IMR-90 (cell line): ENCODE measurements at regions not wholly inside any gene's neighbourhood (a gene's known extent, or its start where the extent isn't known, plus 50 kb on each side); places are given as distances from the start of the nearest gene placed in this dataset.

ENCODE experiments used
- ATAC-seq: fragments of 200-7000 bp; cut with Tn5 transposase; 2 replicates; pipeline ENCODE4 v1.9.1; 2020; ENCODE audit warnings: low read depth, mild to moderate bottlenecking, moderate library complexity
- BruUV-seq: library from RNA; stranded (reverse); fragments of 400-500 nt; replicated peaks from 2 replicates; lab custom pipeline; 2021; lab: Mats Ljungman, UMichigan
- CTCF ChIA-PET: fragments of 300-600 bp; formaldehyde crosslinking; extraction: SDS; loops from one replicate; lab custom pipeline; 2021; ENCODE audit warnings: antibody characterized with exemption; lab: Yijun Ruan, JAX
- POLR2A ChIA-PET: fragments of 300-600 bp; sonication (Branson Sonifier 250); formaldehyde crosslinking; loops from one replicate; lab custom pipeline; 2022; ENCODE audit warnings: antibody characterized with exemption; ENCODE audit not compliant: unreplicated experiment; lab: Charles Lee
- DNase-seq: peaks from one replicate; pipeline ENCODE4 v3.0.0; 2013
- H2AFZ ChIP-seq: replicated peaks from 2 replicates; pipeline ENCODE3; 2013; ENCODE audit warnings: low read length, mild to moderate bottlenecking; ENCODE audit not compliant: poor library complexity
- H2AK5ac ChIP-seq: 2 replicates; pipeline ENCODE4 v1.6.1; 2013; ENCODE audit warnings: low read depth, low read length, inconsistent platforms
- H2AK9ac ChIP-seq: replicated peaks from 2 replicates; pipeline ENCODE3; 2013; ENCODE audit warnings: mild to moderate bottlenecking, low read depth, low read length, moderate library complexity; ENCODE audit not compliant: poor library complexity
- H2BK120ac ChIP-seq: 2 replicates; pipeline ENCODE4 v1.6.1; 2013; ENCODE audit warnings: low read depth, low read length, inconsistent platforms
- H2BK15ac ChIP-seq: 3 replicates; pipeline ENCODE4 v1.6.1; 2013; ENCODE audit warnings: low read depth, low read length, inconsistent platforms
- H2BK20ac ChIP-seq: 2 replicates; pipeline ENCODE4 v1.6.1; 2013; ENCODE audit warnings: low read depth, mild to moderate bottlenecking, inconsistent platforms, low read length, moderate library complexity
- H2BK5ac ChIP-seq: 2 replicates; pipeline ENCODE4 v1.6.1; 2013; ENCODE audit warnings: mild to moderate bottlenecking, low read depth, low read length, inconsistent platforms; ENCODE audit not compliant: poor library complexity, severe bottlenecking
- H3K14ac ChIP-seq: replicated peaks from 2 replicates; pipeline ENCODE4 v1.6.1; 2013; ENCODE audit warnings: low read depth, low read length, inconsistent platforms
- H3K18ac ChIP-seq: 2 replicates; pipeline ENCODE4 v1.6.1; 2013; ENCODE audit warnings: low read depth, low read length, control low read depth
- H3K23ac ChIP-seq: 2 replicates; pipeline ENCODE4 v1.6.1; 2013; ENCODE audit warnings: low read depth, low read length, inconsistent platforms
- H3K27ac ChIP-seq: 2 replicates; pipeline ENCODE4 v1.5.1; 2013; ENCODE audit warnings: mild to moderate bottlenecking, control low read depth, low read length; ENCODE audit not compliant: insufficient read depth
- H3K27me3 ChIP-seq: 2 replicates; pipeline ENCODE4 v1.6.1; 2013; ENCODE audit warnings: low read length; ENCODE audit not compliant: control insufficient read depth, insufficient read depth
- H3K36me3 ChIP-seq: 2 replicates; pipeline ENCODE4 v1.6.1; 2013; ENCODE audit warnings: low read length, mixed read lengths; ENCODE audit not compliant: control insufficient read depth, insufficient read depth
- H3K4ac ChIP-seq: 2 replicates; pipeline ENCODE4 v1.6.1; 2013; ENCODE audit warnings: low read depth, low read length, inconsistent platforms
- H3K4me1 ChIP-seq: 2 replicates; pipeline ENCODE4 v1.6.1; 2013; ENCODE audit warnings: low read length, mixed read lengths; ENCODE audit not compliant: control insufficient read depth, insufficient read depth
- H3K4me2 ChIP-seq: 2 replicates; pipeline ENCODE4 v1.6.1; 2013; ENCODE audit warnings: low read depth, mild to moderate bottlenecking, control low read depth, low read length, moderate library complexity
- H3K4me3 ChIP-seq: 2 replicates; pipeline ENCODE4 v1.5.1; 2013; ENCODE audit warnings: low read depth, mild to moderate bottlenecking, control low read depth, low read length, moderate library complexity; ENCODE audit not compliant: insufficient read depth
- H3K56ac ChIP-seq: 2 replicates; pipeline ENCODE4 v1.6.1; 2013; ENCODE audit warnings: low read length, inconsistent platforms; ENCODE audit not compliant: insufficient read depth; ENCODE audit errors: extremely low read depth
- H3K79me1 ChIP-seq, 2 experiments: 2 replicates each; pipeline ENCODE4 v1.6.1; 2013; ENCODE audit warnings: low read length in 2 of 2, inconsistent platforms in 1 of 2, low read depth in 1 of 2
- H3K9ac ChIP-seq: 2 replicates; pipeline ENCODE4 v1.6.1; 2013; ENCODE audit warnings: low read depth, low read length, control low read depth
- H3K9me1 ChIP-seq: 2 replicates; pipeline ENCODE4 v1.6.1; 2013; ENCODE audit warnings: low read length, inconsistent platforms; ENCODE audit not compliant: insufficient read depth
- H3K9me3 ChIP-seq: 2 replicates; pipeline ENCODE4 v1.6.1; 2013; ENCODE audit warnings: low read length; ENCODE audit not compliant: control insufficient read depth, insufficient read depth
- H4K20me1 ChIP-seq: 2 replicates; pipeline ENCODE4 v1.6.1; 2013; ENCODE audit warnings: low read length, inconsistent platforms; ENCODE audit not compliant: insufficient read depth
- H4K5ac ChIP-seq: 2 replicates; pipeline ENCODE4 v1.6.1; 2013; ENCODE audit warnings: mild to moderate bottlenecking, low read depth, low read length, control low read depth
- H4K8ac ChIP-seq, 2 experiments: 2 replicates each; pipeline ENCODE4 v1.6.1; 2013; ENCODE audit warnings: low read depth in 2 of 2, low read length in 2 of 2, control low read depth in 1 of 2, inconsistent platforms in 1 of 2
- H4K91ac ChIP-seq: 2 replicates; pipeline ENCODE4 v1.6.1; 2013; ENCODE audit warnings: low read depth, low read length, inconsistent platforms; ENCODE audit not compliant: insufficient read depth
- BHLHE40 ChIP-seq: fragments of 150-350 bp; IDR thresholded peaks from 2 replicates; pipeline ENCODE4 v1.6.1; 2016; ENCODE audit warnings: mild to moderate bottlenecking, low read depth, low read length
- CEBPB ChIP-seq: IDR thresholded peaks from 2 replicates; pipeline ENCODE4 v1.6.1; 2012; ENCODE audit warnings: low read depth, low read length, improper control_type of control experiment
- CHD1 ChIP-seq: IDR thresholded peaks from 2 replicates; pipeline ENCODE4 v1.6.1; 2012; ENCODE audit warnings: low read depth, low read length, improper control_type of control experiment
- FOS ChIP-seq: fragments of 150-350 bp; IDR thresholded peaks from 2 replicates; pipeline ENCODE4 v1.6.1; 2016; ENCODE audit warnings: low read depth, low read length
- MAFK ChIP-seq: IDR thresholded peaks from 2 replicates; pipeline ENCODE4 v1.6.1; 2012; ENCODE audit warnings: low read depth, low read length, improper control_type of control experiment
- MAZ ChIP-seq: IDR thresholded peaks from 2 replicates; pipeline ENCODE4 v1.6.1; 2012; ENCODE audit warnings: low read depth, mild to moderate bottlenecking, low read length, improper control_type of control experiment, moderate library complexity, borderline replicate concordance
- MXI1 ChIP-seq: IDR thresholded peaks from 2 replicates; pipeline ENCODE4 v1.6.1; 2012; ENCODE audit warnings: low read depth, mild to moderate bottlenecking, low read length, moderate library complexity, borderline replicate concordance
- NFE2L2 ChIP-seq: fragments of 150-350 bp; IDR thresholded peaks from 2 replicates; pipeline ENCODE4 v1.6.1; 2016; ENCODE audit warnings: low read depth, mild to moderate bottlenecking, low read length
- POLR2A ChIP-seq: IDR thresholded peaks from 2 replicates; pipeline ENCODE4 v1.6.1; 2012; ENCODE audit warnings: mild to moderate bottlenecking, low read depth, low read length
- RAD21 ChIP-seq: IDR thresholded peaks from 2 replicates; pipeline ENCODE4 v1.6.1; 2012; ENCODE audit warnings: low read length, improper control_type of control experiment
- RCOR1 ChIP-seq: IDR thresholded peaks from 2 replicates; pipeline ENCODE4 v1.6.1; 2012; ENCODE audit warnings: mild to moderate bottlenecking, low read length, improper control_type of control experiment; ENCODE audit not compliant: insufficient replicate concordance
- RFX5 ChIP-seq: IDR thresholded peaks from 2 replicates; pipeline ENCODE4 v1.8.0; 2012; ENCODE audit warnings: low read depth, mild to moderate bottlenecking, low read length, moderate library complexity
- SMC3 ChIP-seq: fragments of 150-350 bp; IDR thresholded peaks from 2 replicates; pipeline ENCODE4 v1.6.1; 2016; ENCODE audit warnings: low read depth, mild to moderate bottlenecking, antibody characterized with exemption, low read length, moderate library complexity
- WGBS, 2 experiments: methylation state at CpG; one replicate each; pipeline versions ENCODE4 v1.1.5 to v1.1.7; 2013; ENCODE audit warnings: missing lambda C conversion rate in 2 of 2; ENCODE audit not compliant: insufficient read length in 1 of 2; ENCODE audit errors: extremely low coverage in 2 of 2; 5-methylcytosine and 5-hydroxymethylcytosine counted together
- dilution Hi-C: fragments of 300-500 bp; cut with HindIII; formaldehyde crosslinking; loops from one replicate; pipeline ENCODE4 v1.14.3; 2018; ENCODE audit warnings: low sequenced_read_pairs; ENCODE audit not compliant: unreplicated experiment
- in situ Hi-C: fragments of 300-500 bp; cut with MboI; formaldehyde crosslinking; loops from 3 replicates; pipeline ENCODE4 v1.14.3; 2019; ENCODE audit warnings: low sequenced_read_pairs, inconsistent platforms, mixed read lengths
- intact Hi-C: fragments of 100-400 bp; cut with micrococcal nuclease; formaldehyde crosslinking; loops from 2 replicates; pipeline ENCODE4 v1.10.0; 2022
- TF ChIP-seq, protein P1 (sequence below): fragments of 150-350 bp; IDR thresholded peaks from 2 replicates; pipeline ENCODE4 v1.6.1; 2017; ENCODE audit warnings: mild to moderate bottlenecking, antibody characterized with exemption, low read length, low read depth
- TF ChIP-seq, protein P2 (sequence below): conservative IDR thresholded peaks from 2 replicates; pipeline ENCODE4 v1.5.1; 2012; ENCODE audit warnings: mild to moderate bottlenecking, low read depth, low read length, improper control_type of control experiment
- TF ChIP-seq, protein P3 (sequence below): fragments of 150-350 bp; IDR thresholded peaks from 2 replicates; pipeline ENCODE4 v1.6.1; 2016; ENCODE audit warnings: low read depth, mild to moderate bottlenecking, low read length, moderate library complexity, borderline replicate concordance

DNA sequence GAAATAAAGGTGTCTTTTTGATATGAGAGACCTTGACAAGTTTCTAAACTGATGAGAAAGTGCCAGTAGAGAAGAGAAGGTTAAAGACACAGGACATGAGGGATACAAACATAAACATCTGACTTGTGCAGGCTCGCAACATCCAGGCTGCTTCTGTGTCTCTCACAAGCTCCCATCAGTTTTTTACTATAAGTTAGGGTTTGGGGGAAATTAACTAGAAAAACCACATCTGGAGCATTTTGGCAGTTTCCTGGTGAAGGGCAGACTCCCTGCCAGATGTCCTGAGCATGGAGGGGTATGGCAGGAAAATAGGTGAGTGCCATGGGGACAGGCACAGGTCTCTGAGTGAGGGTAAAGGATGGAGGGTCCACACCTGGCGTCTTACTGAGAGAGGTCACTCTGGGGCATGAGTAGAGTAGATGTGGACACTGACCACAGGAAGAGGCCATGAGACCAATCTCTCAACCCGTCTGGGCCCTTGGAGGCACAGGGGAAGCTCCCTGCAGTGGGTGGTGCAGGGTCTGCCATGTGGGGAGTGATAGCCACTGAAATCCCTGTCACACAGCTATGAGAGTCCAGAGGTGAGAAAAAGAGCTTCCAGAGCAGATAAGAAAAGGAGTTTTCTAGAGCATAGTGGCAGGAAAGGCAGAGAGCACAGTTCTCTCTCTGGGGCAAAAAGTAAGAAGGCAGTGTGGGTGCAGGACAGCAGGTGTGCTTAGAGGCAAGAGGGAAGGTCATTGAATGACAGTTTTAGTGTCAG is 193.3 kb upstream of the SYNDIG1 start:
- Histone ChIP-seq H3K4me1 (no peaks in the 10 kb centered on the region), H3K27me3 (no peaks in the 10 kb centered on the region), H3K18ac (no peak overlapping the region), H4K20me1 (no peaks in the 10 kb centered on the region), H2BK20ac (no peak overlapping the region), H2AK5ac (no peak overlapping the region), H2BK15ac (no peak overlapping the region), H3K4me2 (no peak overlapping the region), H4K5ac (no peak overlapping the region), H2BK5ac (no peak overlapping the region), H3K4ac (no peak overlapping the region), H3K36me3 (no peaks in the 10 kb centered on the region), H2AK9ac (no peak overlapping the region), H3K23ac (no peak overlapping the region), H3K4me3 (no peak overlapping the region), H4K8ac (no peak overlapping the region), H3K9me3 (no peaks in the 10 kb centered on the region), H4K91ac (no peak overlapping the region), H2AFZ (no peak overlapping the region), H3K9ac (no peak overlapping the region), H3K79me1 (no peaks in the 10 kb centered on the region), H3K27ac (no peak overlapping the region), H3K9me1 (no peaks in the 10 kb centered on the region), H2BK120ac (no peak overlapping the region), H3K56ac (no peak overlapping the region), H3K14ac (no peak overlapping the region)
- TF ChIP-seq CHD1, result no peak
- no peak for TF ChIP-seq BHLHE40
- TF ChIP-seq FOS, result no peak
- TF ChIP-seq CEBPB, result no peak
- no peak for TF ChIP-seq RAD21
- no peak for TF ChIP-seq RFX5
- TF ChIP-seq, protein P1, sequence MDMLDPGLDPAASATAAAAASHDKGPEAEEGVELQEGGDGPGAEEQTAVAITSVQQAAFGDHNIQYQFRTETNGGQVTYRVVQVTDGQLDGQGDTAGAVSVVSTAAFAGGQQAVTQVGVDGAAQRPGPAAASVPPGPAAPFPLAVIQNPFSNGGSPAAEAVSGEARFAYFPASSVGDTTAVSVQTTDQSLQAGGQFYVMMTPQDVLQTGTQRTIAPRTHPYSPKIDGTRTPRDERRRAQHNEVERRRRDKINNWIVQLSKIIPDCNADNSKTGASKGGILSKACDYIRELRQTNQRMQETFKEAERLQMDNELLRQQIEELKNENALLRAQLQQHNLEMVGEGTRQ, result no peak
- TF ChIP-seq POLR2A, result no peak
- TF ChIP-seq SMC3, result no peak
- no peak for TF ChIP-seq MAZ
- TF ChIP-seq MXI1, result no peak
- no peak for TF ChIP-seq RCOR1
- no peak for TF ChIP-seq MAFK
- no peak for TF ChIP-seq NFE2L2
- TF ChIP-seq, protein P2, sequence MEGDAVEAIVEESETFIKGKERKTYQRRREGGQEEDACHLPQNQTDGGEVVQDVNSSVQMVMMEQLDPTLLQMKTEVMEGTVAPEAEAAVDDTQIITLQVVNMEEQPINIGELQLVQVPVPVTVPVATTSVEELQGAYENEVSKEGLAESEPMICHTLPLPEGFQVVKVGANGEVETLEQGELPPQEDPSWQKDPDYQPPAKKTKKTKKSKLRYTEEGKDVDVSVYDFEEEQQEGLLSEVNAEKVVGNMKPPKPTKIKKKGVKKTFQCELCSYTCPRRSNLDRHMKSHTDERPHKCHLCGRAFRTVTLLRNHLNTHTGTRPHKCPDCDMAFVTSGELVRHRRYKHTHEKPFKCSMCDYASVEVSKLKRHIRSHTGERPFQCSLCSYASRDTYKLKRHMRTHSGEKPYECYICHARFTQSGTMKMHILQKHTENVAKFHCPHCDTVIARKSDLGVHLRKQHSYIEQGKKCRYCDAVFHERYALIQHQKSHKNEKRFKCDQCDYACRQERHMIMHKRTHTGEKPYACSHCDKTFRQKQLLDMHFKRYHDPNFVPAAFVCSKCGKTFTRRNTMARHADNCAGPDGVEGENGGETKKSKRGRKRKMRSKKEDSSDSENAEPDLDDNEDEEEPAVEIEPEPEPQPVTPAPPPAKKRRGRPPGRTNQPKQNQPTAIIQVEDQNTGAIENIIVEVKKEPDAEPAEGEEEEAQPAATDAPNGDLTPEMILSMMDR, result no peak
- TF ChIP-seq, protein P3, sequence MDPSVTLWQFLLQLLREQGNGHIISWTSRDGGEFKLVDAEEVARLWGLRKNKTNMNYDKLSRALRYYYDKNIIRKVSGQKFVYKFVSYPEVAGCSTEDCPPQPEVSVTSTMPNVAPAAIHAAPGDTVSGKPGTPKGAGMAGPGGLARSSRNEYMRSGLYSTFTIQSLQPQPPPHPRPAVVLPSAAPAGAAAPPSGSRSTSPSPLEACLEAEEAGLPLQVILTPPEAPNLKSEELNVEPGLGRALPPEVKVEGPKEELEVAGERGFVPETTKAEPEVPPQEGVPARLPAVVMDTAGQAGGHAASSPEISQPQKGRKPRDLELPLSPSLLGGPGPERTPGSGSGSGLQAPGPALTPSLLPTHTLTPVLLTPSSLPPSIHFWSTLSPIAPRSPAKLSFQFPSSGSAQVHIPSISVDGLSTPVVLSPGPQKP, result no peak
- ChIA-PET CTCF (no interaction called here), POLR2A (no interaction called here)
- in situ Hi-C loops, result no loop called here
- WGBS, 2 experiments, result 0% methylated on average over 1 of the region's 3 CpGs; no CpG with 5 or more reads in 1 of the 2 experiments
- BruUV-seq, result no TSS peak
- DNase-seq (no peak), ATAC-seq (no peak)
- intact Hi-C loops, result no loop called here
- dilution Hi-C loops, result no loop called here
